ENCODE measurements at regions not wholly inside any gene's neighbourhood (a gene's known extent, or its start where the extent isn't known, plus 50 kb on each side); places are given as distances from the start of the nearest gene placed in this dataset.

DNA sequence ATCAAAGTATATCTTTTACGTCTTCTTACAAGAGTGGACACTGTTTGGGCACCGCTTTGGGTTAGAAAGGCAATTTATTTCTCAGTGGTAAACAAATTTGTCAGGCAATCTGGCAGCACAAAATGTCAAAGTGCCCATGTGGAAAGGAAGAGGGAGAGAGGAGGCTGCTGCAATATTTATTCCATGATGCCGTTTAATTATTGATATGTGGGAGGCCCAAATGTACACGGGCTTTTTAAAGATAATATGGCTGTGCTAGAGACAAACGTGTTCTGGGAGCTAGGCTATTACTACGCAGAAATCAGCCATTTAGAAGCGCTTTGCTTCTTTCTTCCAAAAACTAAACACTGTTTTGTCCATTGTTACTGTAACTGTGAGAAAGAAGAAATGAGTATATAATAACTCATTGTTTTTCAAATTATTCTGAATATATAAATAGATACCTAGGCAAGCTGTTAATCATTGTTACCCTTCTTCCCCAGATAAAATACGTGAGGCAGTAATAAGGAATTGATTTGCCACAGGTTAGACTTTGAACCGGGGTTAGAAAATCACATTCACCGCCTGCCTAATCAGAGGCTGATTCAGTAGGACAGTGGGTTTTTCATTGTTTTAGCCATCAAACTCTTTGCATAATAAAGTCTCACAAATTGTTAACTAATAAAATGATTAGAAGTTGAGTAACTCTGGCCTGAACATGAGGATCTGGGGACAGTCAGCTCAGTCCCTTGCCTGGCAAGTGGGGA, 116.5 kb upstream of the FRMD4A start:
- TF ChIP-seq, protein P1, sequence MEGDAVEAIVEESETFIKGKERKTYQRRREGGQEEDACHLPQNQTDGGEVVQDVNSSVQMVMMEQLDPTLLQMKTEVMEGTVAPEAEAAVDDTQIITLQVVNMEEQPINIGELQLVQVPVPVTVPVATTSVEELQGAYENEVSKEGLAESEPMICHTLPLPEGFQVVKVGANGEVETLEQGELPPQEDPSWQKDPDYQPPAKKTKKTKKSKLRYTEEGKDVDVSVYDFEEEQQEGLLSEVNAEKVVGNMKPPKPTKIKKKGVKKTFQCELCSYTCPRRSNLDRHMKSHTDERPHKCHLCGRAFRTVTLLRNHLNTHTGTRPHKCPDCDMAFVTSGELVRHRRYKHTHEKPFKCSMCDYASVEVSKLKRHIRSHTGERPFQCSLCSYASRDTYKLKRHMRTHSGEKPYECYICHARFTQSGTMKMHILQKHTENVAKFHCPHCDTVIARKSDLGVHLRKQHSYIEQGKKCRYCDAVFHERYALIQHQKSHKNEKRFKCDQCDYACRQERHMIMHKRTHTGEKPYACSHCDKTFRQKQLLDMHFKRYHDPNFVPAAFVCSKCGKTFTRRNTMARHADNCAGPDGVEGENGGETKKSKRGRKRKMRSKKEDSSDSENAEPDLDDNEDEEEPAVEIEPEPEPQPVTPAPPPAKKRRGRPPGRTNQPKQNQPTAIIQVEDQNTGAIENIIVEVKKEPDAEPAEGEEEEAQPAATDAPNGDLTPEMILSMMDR (IDR thresholded peaks at IDR 0.05): no peak
- no peak for TF ChIP-seq RFX5 (IDR thresholded peaks at IDR 0.05; ENCODE audit: low read length)
- TF ChIP-seq RAD21 (IDR thresholded peaks at IDR 0.05; ENCODE audit: low read length): no peak
- TF ChIP-seq POLR2AphosphoS5 (IDR thresholded peaks at IDR 0.05; ENCODE audit: low read depth, low read length): no peak
- TF ChIP-seq, protein P2, sequence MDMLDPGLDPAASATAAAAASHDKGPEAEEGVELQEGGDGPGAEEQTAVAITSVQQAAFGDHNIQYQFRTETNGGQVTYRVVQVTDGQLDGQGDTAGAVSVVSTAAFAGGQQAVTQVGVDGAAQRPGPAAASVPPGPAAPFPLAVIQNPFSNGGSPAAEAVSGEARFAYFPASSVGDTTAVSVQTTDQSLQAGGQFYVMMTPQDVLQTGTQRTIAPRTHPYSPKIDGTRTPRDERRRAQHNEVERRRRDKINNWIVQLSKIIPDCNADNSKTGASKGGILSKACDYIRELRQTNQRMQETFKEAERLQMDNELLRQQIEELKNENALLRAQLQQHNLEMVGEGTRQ (IDR thresholded peaks at IDR 0.05; ENCODE audit: borderline replicate concordance, low read depth, low read length): no peak

Data from SK-N-SH (cell line).